HG03457 (cell line): ENCODE measurements at regions not wholly inside any gene's neighbourhood (a gene's known extent, or its start where the extent isn't known, plus 50 kb on each side); places are given as distances from the start of the nearest gene placed in this dataset.
A peak's percentile ranks its signal among the peaks of the same experiment; 100 is the strongest.

Experiments used
- ATAC-seq: cut with Tn5 transposase; IDR thresholded peaks from one replicate; pipeline ENCODE4 v1.9.1; 2021; ENCODE audit warnings: moderate number of reproducible peaks; ENCODE audit not compliant: unreplicated experiment

- ATAC-seq, result no peak
Observed at GRCh38 chr10:110411047-110411410, 86.7 kb upstream of the DUSP5 start.

- ATAC-seq, result no peak
Observed at GRCh38 chr10:110413049-110413783, 84.5 kb upstream of the DUSP5 start.

- peak; percentile 1 for ATAC-seq
Observed at GRCh38 chr10:110413903-110414547, 83.7 kb upstream of the DUSP5 start.

- ATAC-seq, result peak; percentile 77
Observed at GRCh38 chr10:110414548-110415309, 83.0 kb upstream of the DUSP5 start.

- no peak for ATAC-seq
Observed at GRCh38 chr10:110415809-110416208, 81.9 kb upstream of the DUSP5 start.

GRCh38 chr10:110416776-110417711, 80.7 kb upstream of the DUSP5 start:
- ATAC-seq, result no peak

- ATAC-seq, result no peak
Observed at GRCh38 chr10:110418218-110418617, 79.5 kb upstream of the DUSP5 start.

- ATAC-seq, result no peak
Observed at GRCh38 chr10:110419265-110419664, 78.4 kb upstream of the DUSP5 start.

GRCh38 chr10:110420401-110421193, 77.1 kb upstream of the DUSP5 start:
- no peak for ATAC-seq

GRCh38 chr10:110421512-110422138, 76.1 kb upstream of the DUSP5 start:
- no peak for ATAC-seq

GRCh38 chr10:110422548-110422947, 75.2 kb upstream of the DUSP5 start:
- ATAC-seq, result no peak

- no peak for ATAC-seq
Observed at GRCh38 chr10:110423650-110424049, 74.1 kb upstream of the DUSP5 start.

- ATAC-seq, result peak; percentile 66
Observed at GRCh38 chr10:110425684-110426293, 71.9 kb upstream of the DUSP5 start.

- no peak for ATAC-seq
Observed at GRCh38 chr10:110426294-110427181, 71.2 kb upstream of the DUSP5 start.

GRCh38 chr10:110429301-110429700, 68.4 kb upstream of the DUSP5 start:
- ATAC-seq, result no peak

GRCh38 chr10:110430340-110431273, 67.1 kb upstream of the DUSP5 start:
- no peak for ATAC-seq

GRCh38 chr10:110431659-110432058, 66.0 kb upstream of the DUSP5 start:
- ATAC-seq, result no peak
